WTC11 (cell line): ENCODE measurements at regions not wholly inside any gene's neighbourhood (a gene's known extent, or its start where the extent isn't known, plus 50 kb on each side); places are given as distances from the start of the nearest gene placed in this dataset.

Experiments
- ATAC-seq: fragments of 200-7000 bp; cut with Tn5 transposase; 2 replicates; pipeline ENCODE4 v1.10.0; 2021; ENCODE audit warnings: mild to moderate bottlenecking, moderate library complexity
- CTCF ChIA-PET: fragments of 300-600 bp; sonication (Branson Sonifier 250); formaldehyde crosslinking; loops from one replicate; lab custom pipeline; 2021; ENCODE audit warnings: antibody characterized with exemption; lab: Charles Lee
- POLR2A ChIA-PET: fragments of 350-600 bp; sonication (Branson Sonifier 250); formaldehyde crosslinking; loops from one replicate; lab custom pipeline; 2021; ENCODE audit warnings: antibody characterized with exemption; lab: Charles Lee
- DNase-seq: peaks from one replicate; pipeline ENCODE4 v3.0.0; 2021; ENCODE audit warnings: low spot score
- H3K27ac Mint-ChIP-seq: 2 replicates; pipeline ENCODE4 v1.8.0; 2021; ENCODE audit warnings: mixed read lengths
- H3K27me3 Mint-ChIP-seq: 2 replicates; pipeline ENCODE4 v1.8.0; 2021; ENCODE audit warnings: low read depth, mild to moderate bottlenecking, moderate library complexity, mixed read lengths
- H3K36me3 Mint-ChIP-seq: 2 replicates; pipeline ENCODE4 v1.8.0; 2021; ENCODE audit warnings: mixed read lengths
- H3K4me1 Mint-ChIP-seq: 2 replicates; pipeline ENCODE4 v1.8.0; 2022; ENCODE audit warnings: mixed read lengths
- H3K4me3 Mint-ChIP-seq: 2 replicates; pipeline ENCODE4 v1.8.0; 2021; ENCODE audit warnings: mild to moderate bottlenecking, moderate library complexity, mixed read lengths
- H3K9me3 Mint-ChIP-seq: 2 replicates; pipeline ENCODE4 v1.8.0; 2021; ENCODE audit warnings: mixed read lengths
- CBFB ChIP-seq: sonication (generic); formaldehyde crosslinking; IDR thresholded peaks from 2 replicates; pipeline ENCODE4 v1.8.1; 2022; ENCODE audit warnings: mild to moderate bottlenecking, low read depth, missing genetic modification reagents
- CDX4 ChIP-seq: fragments of 250-450 bp; sonication (Bioruptor Pico); IDR thresholded peaks from 2 replicates; pipeline ENCODE4 v1.9.0; 2021; ENCODE audit warnings: moderate library complexity, mild to moderate bottlenecking, inconsistent platforms, borderline replicate concordance
- CREB1 ChIP-seq: sonication (generic); formaldehyde crosslinking; IDR thresholded peaks from 2 replicates; pipeline ENCODE4 v1.8.0; 2023; ENCODE audit warnings: mild to moderate bottlenecking, missing genetic modification reagents
- ERG ChIP-seq: fragments of 250-450 bp; sonication (Bioruptor Pico); IDR thresholded peaks from 2 replicates; pipeline ENCODE4 v1.8.0; 2021; ENCODE audit warnings: mild to moderate bottlenecking
- FOXP4 ChIP-seq: sonication (generic); formaldehyde crosslinking; IDR thresholded peaks from 2 replicates; pipeline ENCODE4 v1.8.0; 2022; ENCODE audit warnings: mild to moderate bottlenecking, missing genetic modification reagents
- IRF2 ChIP-seq: sonication (generic); formaldehyde crosslinking; IDR thresholded peaks from 2 replicates; pipeline ENCODE4 v1.8.0; 2022; ENCODE audit warnings: low read depth, missing genetic modification reagents, borderline replicate concordance
- MAX ChIP-seq: sonication (generic); formaldehyde crosslinking; IDR thresholded peaks from 2 replicates; pipeline ENCODE4 v1.8.0; 2022; ENCODE audit warnings: mild to moderate bottlenecking, missing genetic modification reagents
- MXD4 ChIP-seq: fragments of 250-450 bp; sonication (Bioruptor Pico); IDR thresholded peaks from 2 replicates; pipeline ENCODE4 v1.8.0; 2021; ENCODE audit warnings: mild to moderate bottlenecking, moderate library complexity, borderline replicate concordance
- NR1H2 ChIP-seq: sonication (generic); formaldehyde crosslinking; IDR thresholded peaks from 2 replicates; pipeline ENCODE4 v1.9.0; 2021; ENCODE audit warnings: mild to moderate bottlenecking, moderate library complexity, missing genetic modification reagents
- NR2C2 ChIP-seq: sonication (generic); formaldehyde crosslinking; IDR thresholded peaks from 2 replicates; pipeline ENCODE4 v1.8.0; 2022; ENCODE audit warnings: mild to moderate bottlenecking, missing genetic modification reagents
- RORB ChIP-seq: fragments of 250-450 bp; sonication (Bioruptor Pico); IDR thresholded peaks from 2 replicates; pipeline ENCODE4 v1.9.0; 2021; ENCODE audit warnings: mild to moderate bottlenecking
- TCF7 ChIP-seq: sonication (generic); formaldehyde crosslinking; IDR thresholded peaks from 2 replicates; pipeline ENCODE4 v1.8.0; 2022; ENCODE audit warnings: mild to moderate bottlenecking, low read depth, missing genetic modification reagents, moderate library complexity
- ZBTB21 ChIP-seq: sonication (generic); formaldehyde crosslinking; IDR thresholded peaks from 2 replicates; pipeline ENCODE4 v1.8.1; 2023; ENCODE audit warnings: mild to moderate bottlenecking, missing genetic modification reagents, borderline replicate concordance
- ZMAT4 ChIP-seq: fragments of 250-450 bp; sonication (Bioruptor Pico); IDR thresholded peaks from 2 replicates; pipeline ENCODE4 v1.9.0; 2021; ENCODE audit warnings: mild to moderate bottlenecking
- ZNF121 ChIP-seq: sonication (generic); formaldehyde crosslinking; IDR thresholded peaks from 2 replicates; pipeline ENCODE4 v1.8.0; 2023; ENCODE audit warnings: missing genetic modification reagents
- ZNF219 ChIP-seq: sonication (generic); formaldehyde crosslinking; IDR thresholded peaks from 2 replicates; pipeline ENCODE4 v1.8.0; 2023; ENCODE audit warnings: missing genetic modification reagents, mild to moderate bottlenecking, borderline replicate concordance
- ZNF317 ChIP-seq: sonication (generic); formaldehyde crosslinking; IDR thresholded peaks from 2 replicates; pipeline ENCODE4 v1.8.1; 2023; ENCODE audit warnings: low read depth, mild to moderate bottlenecking, moderate library complexity, missing genetic modification reagents, borderline replicate concordance
- ZNF396 ChIP-seq: fragments of 250-450 bp; sonication (Bioruptor Pico); IDR thresholded peaks from 2 replicates; pipeline ENCODE4 v1.8.0; 2021; ENCODE audit warnings: mild to moderate bottlenecking, moderate library complexity, borderline replicate concordance
- ZNF423 ChIP-seq: fragments of 250-450 bp; sonication (Bioruptor Pico); IDR thresholded peaks from 2 replicates; pipeline ENCODE4 v2.1.2; 2022; ENCODE audit warnings: mild to moderate bottlenecking, moderate library complexity
- TF ChIP-seq, protein P1 (sequence below): fragments of 200-600 bp; IDR thresholded peaks from 2 replicates; pipeline ENCODE4 v1.8.0; 2022; ENCODE audit warnings: antibody characterized with exemption
- TF ChIP-seq, protein P2 (sequence below): sonication (generic); formaldehyde crosslinking; IDR thresholded peaks from 2 replicates; pipeline ENCODE4 v1.8.0; 2023; ENCODE audit warnings: mild to moderate bottlenecking, missing genetic modification reagents

- H3K9me3 Mint-ChIP-seq: peaks cover 11% of the 10 kb centered on the region
- ChIA-PET POLR2A (interaction anchor here (0.9 kb wide), 1 partner anchor 10 kb away, joined by 3 read pairs; no protein-coding TSS in a partner anchor), CTCF (interaction anchor here (1.6 kb wide), 1 partner anchor 226 kb away, joined by 5 read pairs; no protein-coding TSS in a partner anchor)
- no peak overlapping the region for H3K27ac Mint-ChIP-seq
- H3K27me3 Mint-ChIP-seq: no peaks in the 10 kb centered on the region
- no peaks in the 10 kb centered on the region; the same call in 1 of the 2 replicates for H3K36me3 Mint-ChIP-seq
- DNase-seq (no peak), ATAC-seq (no peak)
- H3K4me1 Mint-ChIP-seq: peaks cover 16% of the 10 kb centered on the region
- TF ChIP-seq, protein P1, sequence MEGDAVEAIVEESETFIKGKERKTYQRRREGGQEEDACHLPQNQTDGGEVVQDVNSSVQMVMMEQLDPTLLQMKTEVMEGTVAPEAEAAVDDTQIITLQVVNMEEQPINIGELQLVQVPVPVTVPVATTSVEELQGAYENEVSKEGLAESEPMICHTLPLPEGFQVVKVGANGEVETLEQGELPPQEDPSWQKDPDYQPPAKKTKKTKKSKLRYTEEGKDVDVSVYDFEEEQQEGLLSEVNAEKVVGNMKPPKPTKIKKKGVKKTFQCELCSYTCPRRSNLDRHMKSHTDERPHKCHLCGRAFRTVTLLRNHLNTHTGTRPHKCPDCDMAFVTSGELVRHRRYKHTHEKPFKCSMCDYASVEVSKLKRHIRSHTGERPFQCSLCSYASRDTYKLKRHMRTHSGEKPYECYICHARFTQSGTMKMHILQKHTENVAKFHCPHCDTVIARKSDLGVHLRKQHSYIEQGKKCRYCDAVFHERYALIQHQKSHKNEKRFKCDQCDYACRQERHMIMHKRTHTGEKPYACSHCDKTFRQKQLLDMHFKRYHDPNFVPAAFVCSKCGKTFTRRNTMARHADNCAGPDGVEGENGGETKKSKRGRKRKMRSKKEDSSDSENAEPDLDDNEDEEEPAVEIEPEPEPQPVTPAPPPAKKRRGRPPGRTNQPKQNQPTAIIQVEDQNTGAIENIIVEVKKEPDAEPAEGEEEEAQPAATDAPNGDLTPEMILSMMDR: no peak
- TF ChIP-seq ZNF317 (CRISPR knock-in tag) (no peak), MXD4 (CRISPR knock-in tag) (no peak), TCF7 (CRISPR knock-in tag) (no peak), CBFB (CRISPR knock-in tag) (no peak), CDX4 (CRISPR knock-in tag) (no peak)
- no peak overlapping the region for H3K4me3 Mint-ChIP-seq
These were observed 220.2 kb downstream of the AUH start for GRCh38 chr9:91141407-91141965.

GRCh38 chr9:91143162-91143561 is 218.6 kb downstream of the AUH start:
- TF ChIP-seq ZNF121 (CRISPR knock-in tag) (no peak), ZNF423 (no peak), MAX (CRISPR knock-in tag) (no peak), ZMAT4 (no peak), IRF2 (CRISPR knock-in tag) (no peak)
- CTCF ChIA-PET: no interaction called here
- H3K36me3 Mint-ChIP-seq: peaks cover 2% of the 10 kb centered on the region
- DNase-seq (no peak), ATAC-seq (no peak)
- H3K9me3 Mint-ChIP-seq: peaks cover 13% of the 10 kb centered on the region
- peaks cover 32% of the 10 kb centered on the region for H3K4me1 Mint-ChIP-seq
- no peak overlapping the region for H3K4me3 Mint-ChIP-seq
- POLR2A ChIA-PET: no interaction called here
- H3K27me3 Mint-ChIP-seq: no peaks in the 10 kb centered on the region
- H3K27ac Mint-ChIP-seq: no peak overlapping the region

GRCh38 chr9:91143642-91144041 is 218.1 kb downstream of the AUH start:
- DNase-seq: no peak
- CTCF ChIA-PET: no interaction called here
- H3K4me1 Mint-ChIP-seq: peaks cover 35% of the 10 kb centered on the region
- H3K27ac Mint-ChIP-seq: no peak overlapping the region
- H3K4me3 Mint-ChIP-seq: no peak overlapping the region
- ATAC-seq: no peak
- no peaks in the 10 kb centered on the region for H3K27me3 Mint-ChIP-seq
- H3K36me3 Mint-ChIP-seq: peaks cover 6% of the 10 kb centered on the region
- peaks cover 18% of the 10 kb centered on the region for H3K9me3 Mint-ChIP-seq
- TF ChIP-seq ZNF396 (CRISPR knock-in tag): no peak
- POLR2A ChIA-PET: no interaction called here

- DNase-seq (no peak), ATAC-seq (no peak)
- CTCF ChIA-PET: no interaction called here
- H3K4me3 Mint-ChIP-seq: no peak overlapping the region
- H3K27me3 Mint-ChIP-seq: no peaks in the 10 kb centered on the region
- POLR2A ChIA-PET: no interaction called here
- peaks cover 38% of the 10 kb centered on the region for H3K4me1 Mint-ChIP-seq
- H3K36me3 Mint-ChIP-seq: peaks cover 13% of the 10 kb centered on the region
- no peak overlapping the region for H3K27ac Mint-ChIP-seq
- peaks cover 26% of the 10 kb centered on the region for H3K9me3 Mint-ChIP-seq
- TF ChIP-seq FOXP4: no peak
- no peak for TF ChIP-seq CREB1 (CRISPR knock-in tag)
- TF ChIP-seq RORB: no peak
- no peak for TF ChIP-seq NR1H2
- no peak for TF ChIP-seq NR2C2 (CRISPR knock-in tag)
- TF ChIP-seq, protein P2, sequence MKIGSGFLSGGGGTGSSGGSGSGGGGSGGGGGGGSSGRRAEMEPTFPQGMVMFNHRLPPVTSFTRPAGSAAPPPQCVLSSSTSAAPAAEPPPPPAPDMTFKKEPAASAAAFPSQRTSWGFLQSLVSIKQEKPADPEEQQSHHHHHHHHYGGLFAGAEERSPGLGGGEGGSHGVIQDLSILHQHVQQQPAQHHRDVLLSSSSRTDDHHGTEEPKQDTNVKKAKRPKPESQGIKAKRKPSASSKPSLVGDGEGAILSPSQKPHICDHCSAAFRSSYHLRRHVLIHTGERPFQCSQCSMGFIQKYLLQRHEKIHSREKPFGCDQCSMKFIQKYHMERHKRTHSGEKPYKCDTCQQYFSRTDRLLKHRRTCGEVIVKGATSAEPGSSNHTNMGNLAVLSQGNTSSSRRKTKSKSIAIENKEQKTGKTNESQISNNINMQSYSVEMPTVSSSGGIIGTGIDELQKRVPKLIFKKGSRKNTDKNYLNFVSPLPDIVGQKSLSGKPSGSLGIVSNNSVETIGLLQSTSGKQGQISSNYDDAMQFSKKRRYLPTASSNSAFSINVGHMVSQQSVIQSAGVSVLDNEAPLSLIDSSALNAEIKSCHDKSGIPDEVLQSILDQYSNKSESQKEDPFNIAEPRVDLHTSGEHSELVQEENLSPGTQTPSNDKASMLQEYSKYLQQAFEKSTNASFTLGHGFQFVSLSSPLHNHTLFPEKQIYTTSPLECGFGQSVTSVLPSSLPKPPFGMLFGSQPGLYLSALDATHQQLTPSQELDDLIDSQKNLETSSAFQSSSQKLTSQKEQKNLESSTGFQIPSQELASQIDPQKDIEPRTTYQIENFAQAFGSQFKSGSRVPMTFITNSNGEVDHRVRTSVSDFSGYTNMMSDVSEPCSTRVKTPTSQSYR: no peak
- TF ChIP-seq ERG (CRISPR knock-in tag): no peak
- TF ChIP-seq ZNF219 (CRISPR knock-in tag): no peak
- TF ChIP-seq ZBTB21 (CRISPR knock-in tag): no peak
These were observed 216.9 kb downstream of the AUH start for GRCh38 chr9:91144769-91145168.
